T-helper 2 cell treated with Interferon-gamma antibody and Interleukin-4, amounts not matched to agents 5 μg/mL and 100 μg/mL, for 36 hours (primary cell): ENCODE measurements at regions not wholly inside any gene's neighbourhood (a gene's known extent, or its start where the extent isn't known, plus 50 kb on each side); places are given as distances from the start of the nearest gene placed in this dataset.
"Not testable (repeated sequence)": the region's sequence is repeated elsewhere in the genome, so short reads cannot be mapped to it uniquely, and the experiment has no call there.

Source experiments
- DNase-seq: peaks from one replicate; pipeline ENCODE4 v3.0.0; 2021; ENCODE audit warnings: low spot score
- H3K27ac Mint-ChIP-seq: one replicate; pipeline ENCODE4 v1.8.0; 2021; ENCODE audit warnings: mild to moderate bottlenecking, mixed read lengths
- H3K27me3 Mint-ChIP-seq: one replicate; pipeline ENCODE4 v1.8.0; 2021; ENCODE audit warnings: low read depth, mixed read lengths
- H3K36me3 Mint-ChIP-seq: one replicate; pipeline ENCODE4 v1.8.0; 2021; ENCODE audit warnings: low read depth, mixed read lengths
- H3K4me1 Mint-ChIP-seq: one replicate; pipeline ENCODE4 v1.8.0; 2021; ENCODE audit warnings: low read depth, mixed read lengths
- H3K4me3 Mint-ChIP-seq: one replicate; pipeline ENCODE4 v1.8.0; 2022; ENCODE audit warnings: mild to moderate bottlenecking, moderate library complexity, mixed read lengths
- H3K9me3 Mint-ChIP-seq: one replicate; pipeline ENCODE4 v1.8.0; 2021; ENCODE audit warnings: mixed read lengths

- Mint-ChIP-seq H3K27ac (no peak overlapping the region), H3K27me3 (no peaks in the 10 kb centered on the region), H3K4me1 (no peaks in the 10 kb centered on the region), H3K36me3 (no peaks in the 10 kb centered on the region), H3K9me3 (peaks cover 4% of the 10 kb centered on the region), H3K4me3 (no peak overlapping the region)
- no peak for DNase-seq
Measured at GRCh38 chr1:177703888-177704446, 265.9 kb downstream of the SEC16B start.

DNA sequence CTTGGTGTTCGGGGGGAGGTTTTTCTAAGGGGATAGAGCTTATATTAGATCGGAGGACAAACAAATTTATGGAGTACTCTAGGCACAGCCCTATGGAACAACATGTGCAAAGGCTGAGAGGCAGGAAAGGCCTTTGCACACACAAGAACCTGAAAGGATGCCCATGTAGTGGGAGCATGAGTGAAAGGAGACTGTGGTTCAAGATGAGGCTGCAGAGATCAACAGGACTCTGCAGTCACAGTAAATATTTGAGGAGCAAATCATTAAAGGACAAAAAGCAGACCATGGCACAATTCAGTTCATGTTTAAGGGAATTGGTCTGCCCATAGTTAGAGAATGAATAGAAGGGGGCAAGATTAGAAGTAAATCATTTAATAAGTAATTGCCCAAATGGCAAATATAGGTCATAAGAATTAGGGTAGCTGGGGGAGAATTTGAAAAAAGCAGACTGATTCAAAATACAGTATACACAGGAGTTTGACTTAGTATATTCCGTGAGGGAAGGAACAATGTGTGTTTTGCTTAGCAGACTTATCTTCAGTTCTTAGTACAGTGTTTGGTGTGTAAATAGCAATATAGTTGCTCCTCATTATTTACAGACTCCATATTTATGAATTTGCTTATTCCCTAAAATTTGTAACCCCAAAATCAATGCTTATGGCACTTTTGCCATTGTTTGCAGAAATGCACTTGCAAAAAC lies 268.1 kb downstream of the SEC16B start:
- no peak for DNase-seq
- no peaks in the 10 kb centered on the region for H3K36me3 Mint-ChIP-seq
- H3K4me1 Mint-ChIP-seq = no peaks in the 10 kb centered on the region
- H3K27ac Mint-ChIP-seq = no peak overlapping the region
- peaks cover 4% of the 10 kb centered on the region for H3K9me3 Mint-ChIP-seq
- no peaks in the 10 kb centered on the region for H3K27me3 Mint-ChIP-seq
- no peak overlapping the region for H3K4me3 Mint-ChIP-seq

- Mint-ChIP-seq H3K27me3 (no peaks in the 10 kb centered on the region), H3K36me3 (no peaks in the 10 kb centered on the region), H3K4me3 (no peak overlapping the region), H3K27ac (no peak overlapping the region), H3K9me3 (peaks cover 4% of the 10 kb centered on the region), H3K4me1 (no peaks in the 10 kb centered on the region)
- DNase-seq = no peak
Measured at GRCh38 chr1:177700856-177701255, 269.0 kb downstream of the SEC16B start.

GRCh38 chr1:177690996-177691395 lies 278.9 kb downstream of the SEC16B start:
- Mint-ChIP-seq H3K27ac (no peak overlapping the region), H3K9me3 (peaks cover 30% of the 10 kb centered on the region), H3K4me1 (no peaks in the 10 kb centered on the region), H3K36me3 (no peaks in the 10 kb centered on the region), H3K4me3 (no peak overlapping the region), H3K27me3 (no peaks in the 10 kb centered on the region)
- no peak for DNase-seq

- H3K27ac Mint-ChIP-seq = no peak overlapping the region
- H3K4me1 Mint-ChIP-seq = no peaks in the 10 kb centered on the region
- peaks cover 23% of the 10 kb centered on the region for H3K9me3 Mint-ChIP-seq
- H3K4me3 Mint-ChIP-seq = no peak overlapping the region
- no peak for DNase-seq
- no peaks in the 10 kb centered on the region for H3K27me3 Mint-ChIP-seq
- H3K36me3 Mint-ChIP-seq = no peaks in the 10 kb centered on the region
Measured at GRCh38 chr1:177687544-177687943, 282.3 kb downstream of the SEC16B start.

- H3K27ac Mint-ChIP-seq = no peak overlapping the region
- H3K27me3 Mint-ChIP-seq = no peaks in the 10 kb centered on the region
- no peaks in the 10 kb centered on the region for H3K4me1 Mint-ChIP-seq
- no peak overlapping the region for H3K4me3 Mint-ChIP-seq
- no peaks in the 10 kb centered on the region for H3K36me3 Mint-ChIP-seq
- peaks cover 24% of the 10 kb centered on the region for H3K9me3 Mint-ChIP-seq
- DNase-seq = no peak
Measured at GRCh38 chr1:177686933-177687332, 282.9 kb downstream of the SEC16B start.

- no peaks in the 10 kb centered on the region for H3K4me1 Mint-ChIP-seq
- H3K36me3 Mint-ChIP-seq = no peaks in the 10 kb centered on the region
- H3K27ac Mint-ChIP-seq = no peak overlapping the region
- no peaks in the 10 kb centered on the region for H3K27me3 Mint-ChIP-seq
- no peaks in the 10 kb centered on the region for H3K9me3 Mint-ChIP-seq
- DNase-seq = no peak
- no peak overlapping the region for H3K4me3 Mint-ChIP-seq
Measured at GRCh38 chr1:177669161-177669560, 300.7 kb downstream of the SEC16B start.

DNA sequence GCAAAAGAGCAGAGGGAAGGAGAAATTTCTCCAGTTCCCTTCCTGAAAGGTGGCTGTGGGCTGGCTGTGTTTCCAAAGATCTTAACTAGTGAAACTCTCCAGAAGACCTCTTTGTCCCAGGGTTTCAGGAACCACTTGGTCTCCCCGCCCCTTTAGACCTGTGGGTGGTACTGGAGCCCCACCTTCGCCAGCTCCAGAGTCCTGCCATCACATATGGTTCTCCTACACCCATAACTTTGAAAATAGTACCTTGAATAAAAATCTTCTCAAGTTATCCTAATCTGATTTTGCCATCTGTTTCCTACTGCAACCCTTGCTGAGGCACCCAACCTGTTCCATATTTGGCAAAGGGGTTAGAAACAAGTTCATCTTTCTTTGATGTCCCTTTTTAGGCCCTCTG lies 303.9 kb downstream of the SEC16B start:
- Mint-ChIP-seq H3K9me3 (no peaks in the 10 kb centered on the region), H3K4me3 (no peak overlapping the region), H3K27me3 (no peaks in the 10 kb centered on the region), H3K4me1 (no peaks in the 10 kb centered on the region), H3K36me3 (no peaks in the 10 kb centered on the region), H3K27ac (no peak overlapping the region)
- no peak for DNase-seq

GRCh38 chr1:177664742-177665141 lies 305.1 kb downstream of the SEC16B start:
- not testable (repeated sequence) for H3K4me3 Mint-ChIP-seq, H3K36me3 Mint-ChIP-seq, H3K9me3 Mint-ChIP-seq, H3K4me1 Mint-ChIP-seq, H3K27ac Mint-ChIP-seq, DNase-seq, H3K27me3 Mint-ChIP-seq

DNA sequence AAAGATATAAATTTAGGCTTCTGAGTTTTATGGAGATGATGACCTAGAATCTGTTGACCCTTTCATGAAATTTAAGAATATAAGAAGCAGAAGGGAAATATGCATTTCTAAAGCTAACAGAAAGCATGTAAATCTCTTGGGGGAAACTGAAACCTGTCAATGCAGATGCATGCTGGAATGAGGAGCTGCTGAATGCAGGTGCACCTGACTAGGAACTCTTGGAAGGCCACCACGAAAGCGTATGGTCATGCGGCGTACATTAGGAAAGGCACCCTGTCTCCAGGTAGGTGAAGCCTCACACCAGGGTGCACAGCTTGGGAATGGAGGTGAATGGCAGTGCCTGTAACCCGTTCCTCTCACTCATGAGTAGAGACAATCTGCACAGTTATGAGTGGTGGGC lies 309.7 kb downstream of the SEC16B start:
- no peaks in the 10 kb centered on the region for H3K4me1 Mint-ChIP-seq
- H3K9me3 Mint-ChIP-seq = peaks cover 10% of the 10 kb centered on the region
- H3K36me3 Mint-ChIP-seq = no peaks in the 10 kb centered on the region
- no peak overlapping the region for H3K27ac Mint-ChIP-seq
- no peaks in the 10 kb centered on the region for H3K27me3 Mint-ChIP-seq
- DNase-seq = no peak
- no peak overlapping the region for H3K4me3 Mint-ChIP-seq

DNA sequence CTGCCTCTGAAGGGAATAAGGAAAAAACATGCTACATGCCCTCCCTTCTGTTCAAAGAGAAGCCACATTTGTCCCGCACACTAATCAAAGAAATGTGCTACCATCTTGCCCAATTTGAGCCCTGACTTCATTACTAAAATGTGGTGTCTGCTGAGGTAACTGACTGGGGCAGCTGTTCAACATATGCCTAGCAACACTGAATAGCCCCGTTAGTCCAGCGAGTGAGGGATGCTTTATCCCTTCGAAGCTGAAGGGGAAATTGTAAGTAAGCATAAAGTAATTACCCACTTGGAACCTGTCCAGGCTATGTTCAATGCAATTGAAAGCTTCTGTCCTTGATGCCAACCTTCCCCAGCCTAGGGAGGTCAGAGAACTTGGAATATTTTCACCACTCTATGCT lies 310.6 kb downstream of the SEC16B start:
- Mint-ChIP-seq H3K27me3 (no peaks in the 10 kb centered on the region), H3K36me3 (no peaks in the 10 kb centered on the region), H3K27ac (no peak overlapping the region), H3K4me3 (no peak overlapping the region), H3K4me1 (no peaks in the 10 kb centered on the region), H3K9me3 (peaks cover 14% of the 10 kb centered on the region)
- DNase-seq = no peak

GRCh38 chr1:177656598-177656997 lies 313.3 kb downstream of the SEC16B start:
- Mint-ChIP-seq H3K4me1 (no peaks in the 10 kb centered on the region), H3K9me3 (peaks cover 17% of the 10 kb centered on the region), H3K27ac (no peak overlapping the region), H3K4me3 (no peak overlapping the region), H3K27me3 (no peaks in the 10 kb centered on the region), H3K36me3 (no peaks in the 10 kb centered on the region)
- DNase-seq = no peak

DNA sequence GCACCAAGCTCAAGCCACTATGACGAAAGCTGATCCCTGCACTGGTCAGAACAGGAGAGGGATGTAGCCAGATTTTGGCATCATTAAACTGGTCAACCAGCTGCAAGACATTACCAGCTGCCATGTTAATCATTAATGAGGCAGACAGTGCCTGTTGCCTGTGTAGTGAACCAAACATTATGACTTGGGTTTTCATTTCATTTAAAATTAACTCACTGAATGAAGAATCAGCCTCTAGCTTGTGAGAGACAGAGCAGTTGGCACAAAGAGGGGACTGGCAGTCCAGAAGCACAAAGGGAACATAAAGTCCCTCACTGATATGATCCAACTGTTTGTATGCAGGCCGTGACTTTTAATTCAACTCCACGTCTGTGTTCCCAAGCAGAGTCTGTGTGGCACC lies 318.9 kb downstream of the SEC16B start:
- Mint-ChIP-seq H3K36me3 (no peaks in the 10 kb centered on the region), H3K4me1 (no peaks in the 10 kb centered on the region), H3K4me3 (no peak overlapping the region), H3K9me3 (peaks cover 12% of the 10 kb centered on the region), H3K27me3 (no peaks in the 10 kb centered on the region), H3K27ac (no peak overlapping the region)
- no peak for DNase-seq

GRCh38 chr1:177648731-177649265 lies 321.1 kb downstream of the SEC16B start:
- no peak overlapping the region for H3K27ac Mint-ChIP-seq
- H3K4me3 Mint-ChIP-seq = no peak overlapping the region
- H3K9me3 Mint-ChIP-seq = no peaks in the 10 kb centered on the region
- H3K36me3 Mint-ChIP-seq = no peaks in the 10 kb centered on the region
- no peaks in the 10 kb centered on the region for H3K4me1 Mint-ChIP-seq
- DNase-seq = no peak
- H3K27me3 Mint-ChIP-seq = no peaks in the 10 kb centered on the region

- no peak overlapping the region for H3K4me3 Mint-ChIP-seq
- no peak for DNase-seq
- H3K27ac Mint-ChIP-seq = no peak overlapping the region
- H3K27me3 Mint-ChIP-seq = no peaks in the 10 kb centered on the region
- no peaks in the 10 kb centered on the region for H3K4me1 Mint-ChIP-seq
- no peaks in the 10 kb centered on the region for H3K36me3 Mint-ChIP-seq
- no peaks in the 10 kb centered on the region for H3K9me3 Mint-ChIP-seq
Measured at GRCh38 chr1:177648138-177648537, 321.7 kb downstream of the SEC16B start.
